ENCODE measurements at regions not wholly inside any gene's neighbourhood (a gene's known extent, or its start where the extent isn't known, plus 50 kb on each side); places are given as distances from the start of the nearest gene placed in this dataset.

DNA sequence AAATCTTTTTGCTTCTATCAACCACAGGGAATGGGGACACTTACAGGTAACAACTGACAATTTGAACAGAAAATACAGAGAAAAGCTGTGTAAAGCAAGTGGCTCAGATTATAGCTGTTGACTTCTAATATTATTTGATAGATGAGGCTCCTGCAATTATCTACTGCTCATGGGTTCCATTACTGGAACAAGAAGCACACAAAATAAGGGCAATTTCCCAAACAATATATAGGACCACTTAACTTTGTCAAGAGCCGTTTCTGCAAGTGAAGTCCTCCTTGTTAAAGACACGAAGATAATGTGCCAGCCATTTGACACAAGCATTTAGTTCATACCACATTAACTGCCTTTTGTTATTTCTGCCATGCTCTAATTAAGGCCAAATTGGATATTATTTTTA lies 315.5 kb upstream of the ARID1B start:
- no peak for DNase-seq (ENCODE audit: extremely low read depth, low read depth)
- H3K4me3 ChIP-seq (replicated peaks; ENCODE audit: low read depth, low read length): no peak overlapping the region
- TF ChIP-seq, protein P1, sequence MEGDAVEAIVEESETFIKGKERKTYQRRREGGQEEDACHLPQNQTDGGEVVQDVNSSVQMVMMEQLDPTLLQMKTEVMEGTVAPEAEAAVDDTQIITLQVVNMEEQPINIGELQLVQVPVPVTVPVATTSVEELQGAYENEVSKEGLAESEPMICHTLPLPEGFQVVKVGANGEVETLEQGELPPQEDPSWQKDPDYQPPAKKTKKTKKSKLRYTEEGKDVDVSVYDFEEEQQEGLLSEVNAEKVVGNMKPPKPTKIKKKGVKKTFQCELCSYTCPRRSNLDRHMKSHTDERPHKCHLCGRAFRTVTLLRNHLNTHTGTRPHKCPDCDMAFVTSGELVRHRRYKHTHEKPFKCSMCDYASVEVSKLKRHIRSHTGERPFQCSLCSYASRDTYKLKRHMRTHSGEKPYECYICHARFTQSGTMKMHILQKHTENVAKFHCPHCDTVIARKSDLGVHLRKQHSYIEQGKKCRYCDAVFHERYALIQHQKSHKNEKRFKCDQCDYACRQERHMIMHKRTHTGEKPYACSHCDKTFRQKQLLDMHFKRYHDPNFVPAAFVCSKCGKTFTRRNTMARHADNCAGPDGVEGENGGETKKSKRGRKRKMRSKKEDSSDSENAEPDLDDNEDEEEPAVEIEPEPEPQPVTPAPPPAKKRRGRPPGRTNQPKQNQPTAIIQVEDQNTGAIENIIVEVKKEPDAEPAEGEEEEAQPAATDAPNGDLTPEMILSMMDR (IDR thresholded peaks at IDR 0.05; ENCODE audit: low read depth, low read length, missing control alignments): no peak

- no peak for DNase-seq (ENCODE audit: extremely low read depth, low read depth)
- TF ChIP-seq, protein P1 (IDR thresholded peaks at IDR 0.05; ENCODE audit: low read depth, low read length, missing control alignments): no peak
- no peak overlapping the region for H3K4me3 ChIP-seq (replicated peaks; ENCODE audit: low read depth, low read length)
These were observed 319.6 kb upstream of the ARID1B start for GRCh38 chr6:156457601-156458000.

- DNase-seq (ENCODE audit: extremely low read depth, low read depth): no peak
- TF ChIP-seq, protein P1 (IDR thresholded peaks at IDR 0.05; ENCODE audit: low read depth, low read length, missing control alignments): no peak
- H3K4me3 ChIP-seq (replicated peaks; ENCODE audit: low read depth, low read length): no peak overlapping the region
These were observed 321.3 kb upstream of the ARID1B start for GRCh38 chr6:156455847-156456246.

DNA sequence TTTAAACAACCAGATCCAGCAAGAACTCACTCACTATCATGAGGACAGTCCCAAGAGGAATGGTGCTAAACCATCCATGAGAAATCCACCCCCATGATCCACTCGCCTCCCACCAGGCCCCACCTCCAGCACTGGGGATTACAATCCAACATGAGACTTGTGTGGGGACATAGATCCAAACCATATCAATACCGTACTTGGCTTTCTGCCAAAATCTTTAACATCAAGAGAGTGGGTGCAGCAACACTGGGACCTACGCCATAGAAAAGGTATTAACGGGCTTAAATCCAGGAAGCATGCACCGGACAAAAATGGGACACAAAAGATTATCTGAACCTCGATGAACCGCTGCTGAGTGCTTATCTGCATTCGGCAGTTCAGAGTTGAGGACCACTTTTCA lies 322.3 kb upstream of the ARID1B start:
- DNase-seq (ENCODE audit: extremely low read depth, low read depth): no peak
- no peak overlapping the region for H3K4me3 ChIP-seq (replicated peaks; ENCODE audit: low read depth, low read length)
- TF ChIP-seq, protein P1 (IDR thresholded peaks at IDR 0.05; ENCODE audit: low read depth, low read length, missing control alignments): no peak

DNA sequence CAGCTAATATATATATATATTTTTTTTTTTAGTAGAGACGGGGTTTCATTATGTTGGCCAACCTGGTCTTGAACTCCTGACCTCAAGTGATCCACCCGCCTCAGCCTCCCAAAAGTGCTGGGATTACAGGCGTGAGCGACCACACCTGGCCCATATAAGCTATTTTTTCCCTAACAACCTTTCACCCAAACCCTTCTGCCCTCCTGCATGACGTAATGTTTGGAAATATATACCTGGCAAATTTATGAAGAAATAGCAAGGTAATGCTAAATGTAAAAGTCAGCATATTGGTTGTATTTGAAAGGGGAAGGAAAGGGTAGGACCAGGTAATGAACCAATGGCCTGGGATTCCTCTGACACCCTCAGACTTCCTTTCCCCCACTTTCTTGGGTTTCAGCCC lies 325.5 kb upstream of the ARID1B start:
- H3K4me3 ChIP-seq (replicated peaks; ENCODE audit: low read depth, low read length): no peak overlapping the region
- DNase-seq (ENCODE audit: extremely low read depth, low read depth): no peak
- TF ChIP-seq, protein P1 (IDR thresholded peaks at IDR 0.05; ENCODE audit: low read depth, low read length, missing control alignments): no peak

GRCh38 chr6:156451088-156451487 lies 326.1 kb upstream of the ARID1B start:
- no peak for DNase-seq (ENCODE audit: extremely low read depth, low read depth)
- no peak overlapping the region for H3K4me3 ChIP-seq (replicated peaks; ENCODE audit: low read depth, low read length)
- TF ChIP-seq, protein P1 (IDR thresholded peaks at IDR 0.05; ENCODE audit: low read depth, low read length, missing control alignments): no peak

- no peak overlapping the region for H3K4me3 ChIP-seq (replicated peaks; ENCODE audit: low read depth, low read length)
- TF ChIP-seq, protein P1 (IDR thresholded peaks at IDR 0.05; ENCODE audit: low read depth, low read length, missing control alignments): no peak
- no peak for DNase-seq (ENCODE audit: extremely low read depth, low read depth)
These were observed 326.8 kb upstream of the ARID1B start for GRCh38 chr6:156450421-156450820.
